ENCODE measurements at regions not wholly inside any gene's neighbourhood (a gene's known extent, or its start where the extent isn't known, plus 50 kb on each side); places are given as distances from the start of the nearest gene placed in this dataset.

GRCh38 chr13:26965952-26966700 lies 205.5 kb downstream of the USP12 start:
- no peak for DNase-seq

GRCh38 chr13:26964278-26965250 lies 204.0 kb upstream of the GPR12 start:
- no peak for DNase-seq

- DNase-seq, result no peak
These were observed 202.1 kb upstream of the GPR12 start for GRCh38 chr13:26962671-26963070.

GRCh38 chr13:26961890-26962615 lies 201.5 kb upstream of the GPR12 start:
- DNase-seq, result no peak

- no peak for DNase-seq
These were observed 196.6 kb upstream of the GPR12 start for GRCh38 chr13:26957182-26957581.

GRCh38 chr13:26956522-26957142 lies 196.0 kb upstream of the GPR12 start:
- no peak for DNase-seq

- no peak for DNase-seq
These were observed 194.4 kb upstream of the GPR12 start for GRCh38 chr13:26954976-26955375.

GRCh38 chr13:26953291-26953690 lies 192.7 kb upstream of the GPR12 start:
- no peak for DNase-seq

GRCh38 chr13:26952551-26953143 lies 192.1 kb upstream of the GPR12 start:
- DNase-seq, result no peak

- no peak for DNase-seq
These were observed 191.1 kb upstream of the GPR12 start for GRCh38 chr13:26951581-26952177.

- no peak for DNase-seq
These were observed 190.4 kb upstream of the GPR12 start for GRCh38 chr13:26950968-26951367.

GRCh38 chr13:26950546-26950945 lies 190.0 kb upstream of the GPR12 start:
- DNase-seq, result no peak

- no peak for DNase-seq
These were observed 189.3 kb upstream of the GPR12 start for GRCh38 chr13:26949701-26950502.

GRCh38 chr13:26948353-26948752 lies 187.8 kb upstream of the GPR12 start:
- DNase-seq, result no peak

GRCh38 chr13:26946684-26947343 lies 186.2 kb upstream of the GPR12 start:
- DNase-seq, result peak; percentile 33 to 71

GRCh38 chr13:26943748-26944147 lies 183.2 kb upstream of the GPR12 start:
- no peak for DNase-seq

- no peak for DNase-seq
These were observed 181.6 kb upstream of the GPR12 start for GRCh38 chr13:26942184-26942583.

GRCh38 chr13:26941345-26942174 lies 181.0 kb upstream of the GPR12 start:
- DNase-seq, result no peak

- no peak for DNase-seq
These were observed 173.5 kb upstream of the GPR12 start for GRCh38 chr13:26934096-26934495.

- DNase-seq, result no peak
These were observed 171.9 kb upstream of the GPR12 start for GRCh38 chr13:26932465-26932864.

Measured in SW 1271 (cell line).